ENCODE measurements at regions not wholly inside any gene's neighbourhood (a gene's known extent, or its start where the extent isn't known, plus 50 kb on each side); places are given as distances from the start of the nearest gene placed in this dataset.
"Not testable (repeated sequence)": the region's sequence is repeated elsewhere in the genome, so short reads cannot be mapped to it uniquely, and the experiment has no call there.

DNA sequence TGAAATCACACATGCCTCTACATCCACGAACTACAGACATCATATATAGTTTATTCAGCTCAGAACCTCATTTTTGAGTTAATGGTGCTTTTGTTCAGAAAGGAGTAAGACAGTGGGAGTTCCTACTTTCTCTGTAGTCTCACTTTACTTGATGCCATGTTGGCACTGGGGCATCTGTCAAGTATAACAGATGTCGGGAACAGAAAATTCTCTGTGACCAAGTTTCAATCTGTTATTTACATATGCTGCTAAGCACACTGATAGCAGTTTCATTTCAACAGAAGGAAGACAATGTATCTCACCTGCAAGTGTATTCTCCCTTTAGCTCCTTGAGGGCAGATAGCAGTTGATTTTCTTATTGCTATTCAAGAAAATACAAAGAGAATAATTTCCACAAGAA lies 774.1 kb downstream of the METTL4 start:
- no peaks in the 10 kb centered on the region for H3K4me1 ChIP-seq (ENCODE audit: insufficient read depth)
- WGBS: 55% methylated on average over 2 of the region's 2 CpGs
- DNase-seq (ENCODE audit: extremely low spot score): no peak
- no peak overlapping the region for H3K4me3 ChIP-seq (ENCODE audit: low read depth, low read length)
- H3K36me3 ChIP-seq (ENCODE audit: insufficient read depth): no peaks in the 10 kb centered on the region
- no peak overlapping the region for H3K27ac ChIP-seq (ENCODE audit: low read depth)

DNA sequence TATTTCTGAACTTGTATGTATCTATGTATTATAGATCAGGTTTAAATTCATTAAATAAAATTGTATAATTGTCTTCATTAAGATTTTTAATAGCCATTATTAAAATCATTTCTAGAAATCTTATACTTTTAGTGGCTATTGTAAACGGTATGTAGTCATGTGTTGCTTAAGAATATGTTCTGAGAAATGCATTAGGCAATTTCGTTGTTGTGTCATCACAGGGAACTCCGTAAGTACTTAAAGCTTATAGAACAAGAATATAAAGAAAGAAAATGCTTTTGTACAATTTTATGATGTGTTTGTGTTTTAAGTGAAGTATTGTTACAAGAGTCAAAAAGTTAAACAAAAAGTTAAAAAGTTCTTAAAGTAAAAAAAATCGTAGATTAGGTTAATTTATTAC lies 765.8 kb downstream of the METTL4 start:
- DNase-seq (ENCODE audit: extremely low spot score): no peak
- Histone ChIP-seq H3K4me1 (ENCODE audit: insufficient read depth) (no peaks in the 10 kb centered on the region), H3K27ac (ENCODE audit: low read depth) (no peak overlapping the region), H3K4me3 (ENCODE audit: low read depth, low read length) (no peak overlapping the region), H3K36me3 (ENCODE audit: insufficient read depth) (no peaks in the 10 kb centered on the region)
- WGBS: 81% methylated on average over 4 of the region's 4 CpGs

- 86% methylated on average over 7 of the region's 7 CpGs for WGBS
- no peaks in the 10 kb centered on the region for H3K4me1 ChIP-seq (ENCODE audit: insufficient read depth)
- H3K36me3 ChIP-seq (ENCODE audit: insufficient read depth): no peaks in the 10 kb centered on the region
- no peak overlapping the region for H3K27ac ChIP-seq (ENCODE audit: low read depth)
- DNase-seq (ENCODE audit: extremely low spot score): no peak
- H3K4me3 ChIP-seq (ENCODE audit: low read depth, low read length): no peak overlapping the region
Observed at GRCh38 chr18:1806884-1807615, 764.3 kb downstream of the METTL4 start.

DNA sequence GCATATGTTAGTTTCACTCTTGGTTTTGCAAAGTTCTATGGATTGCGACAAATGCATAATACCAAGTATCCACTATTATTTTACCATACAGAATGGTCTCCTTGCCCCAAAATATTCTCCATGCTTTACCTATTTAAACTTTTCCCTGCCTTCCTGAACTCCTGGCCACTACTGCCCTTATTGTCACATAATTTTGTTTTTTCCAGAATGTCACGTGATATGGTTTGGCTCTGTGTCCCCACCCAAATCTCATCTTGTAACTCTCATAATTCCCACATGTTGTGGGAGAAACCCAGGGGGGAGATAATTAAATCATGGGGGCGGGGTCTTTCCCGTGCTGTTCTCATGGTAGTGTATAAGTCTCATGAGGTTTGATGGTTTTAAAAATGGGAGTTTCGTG lies 760.0 kb downstream of the METTL4 start:
- WGBS: 80% methylated on average over 5 of the region's 5 CpGs
- Histone ChIP-seq H3K36me3 (ENCODE audit: insufficient read depth) (no peaks in the 10 kb centered on the region), H3K4me1 (ENCODE audit: insufficient read depth) (no peaks in the 10 kb centered on the region), H3K4me3 (ENCODE audit: low read depth, low read length) (no peak overlapping the region), H3K27ac (ENCODE audit: low read depth) (no peak overlapping the region)
- no peak for DNase-seq (ENCODE audit: extremely low spot score)

DNA sequence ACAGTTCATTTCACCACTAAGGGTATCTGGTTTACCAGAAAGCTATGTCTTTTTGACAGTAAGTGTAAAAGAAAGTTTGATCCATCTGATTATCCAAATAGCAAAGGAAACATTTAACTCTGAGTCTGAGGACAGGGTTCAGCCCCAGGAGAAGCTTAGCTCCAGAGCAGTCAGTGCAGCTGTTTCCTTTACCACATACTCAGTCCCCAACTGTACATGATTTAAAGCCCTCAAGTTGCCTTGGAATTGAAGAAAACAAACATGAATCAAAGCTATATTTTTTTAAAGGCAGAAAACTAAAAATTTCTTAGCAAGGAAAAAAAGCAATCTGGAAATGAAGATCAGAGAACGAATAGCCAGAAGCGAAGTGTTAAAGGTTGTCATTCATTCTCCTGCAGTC lies 746.0 kb downstream of the METTL4 start:
- 58% methylated on average over 2 of the region's 2 CpGs for WGBS
- Histone ChIP-seq H3K4me1 (ENCODE audit: insufficient read depth) (no peaks in the 10 kb centered on the region), H3K27ac (ENCODE audit: low read depth) (no peak overlapping the region), H3K36me3 (ENCODE audit: insufficient read depth) (no peaks in the 10 kb centered on the region), H3K4me3 (ENCODE audit: low read depth, low read length) (no peak overlapping the region)
- no peak for DNase-seq (ENCODE audit: extremely low spot score)

- no peak for DNase-seq (ENCODE audit: extremely low spot score)
- Histone ChIP-seq H3K4me1 (ENCODE audit: insufficient read depth) (no peaks in the 10 kb centered on the region), H3K36me3 (ENCODE audit: insufficient read depth) (no peaks in the 10 kb centered on the region), H3K4me3 (ENCODE audit: low read depth, low read length) (no peak overlapping the region), H3K27ac (ENCODE audit: low read depth) (no peak overlapping the region)
- 82% methylated on average over 5 of the region's 5 CpGs for WGBS
Observed at GRCh38 chr18:1840878-1841277, 730.4 kb downstream of the METTL4 start.

DNA sequence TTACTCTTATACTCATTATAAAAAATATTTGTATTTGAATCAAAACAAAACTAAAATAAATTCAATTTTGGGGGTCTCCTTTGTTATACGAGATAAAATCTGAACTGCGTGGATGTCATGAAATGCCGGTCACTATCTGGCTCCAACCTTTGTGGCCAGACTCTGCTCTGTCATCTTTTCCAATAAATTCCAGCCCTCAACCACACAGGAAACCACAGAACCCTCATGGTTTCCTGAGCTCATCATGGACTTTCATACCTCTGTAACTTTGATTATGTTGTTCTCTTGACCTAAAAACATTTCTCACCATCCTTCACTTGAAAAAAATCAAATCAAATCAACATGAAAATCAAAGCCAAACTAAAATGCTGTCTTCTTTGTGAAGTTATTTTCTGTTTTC lies 724.7 kb downstream of the METTL4 start:
- Histone ChIP-seq H3K36me3 (ENCODE audit: insufficient read depth) (no peaks in the 10 kb centered on the region), H3K27ac (ENCODE audit: low read depth) (no peak overlapping the region), H3K4me1 (ENCODE audit: insufficient read depth) (no peaks in the 10 kb centered on the region), H3K4me3 (ENCODE audit: low read depth, low read length) (no peak overlapping the region)
- 44% methylated on average over 3 of the region's 3 CpGs for WGBS
- no peak for DNase-seq (ENCODE audit: extremely low spot score)

GRCh38 chr18:1848716-1849115 lies 722.6 kb downstream of the METTL4 start:
- Histone ChIP-seq H3K36me3 (ENCODE audit: insufficient read depth) (no peaks in the 10 kb centered on the region), H3K4me1 (ENCODE audit: insufficient read depth) (no peaks in the 10 kb centered on the region), H3K4me3 (ENCODE audit: low read depth, low read length) (no peak overlapping the region), H3K27ac (ENCODE audit: low read depth) (no peak overlapping the region)
- DNase-seq (ENCODE audit: extremely low spot score): no peak
- 82% methylated on average over 1 of the region's 1 CpG for WGBS

GRCh38 chr18:1849386-1849785 lies 721.9 kb downstream of the METTL4 start:
- DNase-seq (ENCODE audit: extremely low spot score): no peak
- H3K4me1 ChIP-seq (ENCODE audit: insufficient read depth): no peaks in the 10 kb centered on the region
- H3K27ac ChIP-seq (ENCODE audit: low read depth): no peak overlapping the region
- 84% methylated on average over 6 of the region's 6 CpGs for WGBS
- no peaks in the 10 kb centered on the region for H3K36me3 ChIP-seq (ENCODE audit: insufficient read depth)
- no peak overlapping the region for H3K4me3 ChIP-seq (ENCODE audit: low read depth, low read length)

DNA sequence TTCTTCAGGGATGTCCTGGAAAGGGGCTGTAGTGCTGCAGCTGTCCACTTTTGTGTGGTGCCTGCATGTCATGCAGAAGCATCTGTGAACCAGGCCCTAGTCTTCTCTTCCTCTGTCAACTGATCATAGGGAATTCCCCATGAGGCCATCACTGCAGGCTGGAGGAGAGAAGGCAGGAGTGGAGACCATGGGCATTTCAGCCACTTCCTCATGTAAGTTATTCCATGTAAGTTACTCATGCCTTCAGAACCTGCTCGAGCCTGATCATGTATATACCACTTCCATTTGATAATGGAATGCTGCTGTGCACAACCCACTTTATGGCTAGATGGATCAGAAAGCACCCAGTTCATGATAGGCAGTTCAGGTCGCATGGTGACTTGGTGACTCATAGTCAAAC lies 714.0 kb downstream of the METTL4 start:
- not testable (repeated sequence) for H3K27ac ChIP-seq (ENCODE audit: low read depth); DNase-seq (ENCODE audit: extremely low spot score); H3K4me3 ChIP-seq (ENCODE audit: low read depth, low read length); H3K36me3 ChIP-seq (ENCODE audit: insufficient read depth); H3K4me1 ChIP-seq (ENCODE audit: insufficient read depth)
- WGBS: 78% methylated on average over 2 of the region's 2 CpGs

GRCh38 chr18:1861473-1861872 lies 709.8 kb downstream of the METTL4 start:
- Histone ChIP-seq H3K4me1 (ENCODE audit: insufficient read depth) (no peaks in the 10 kb centered on the region), H3K4me3 (ENCODE audit: low read depth, low read length) (no peak overlapping the region), H3K36me3 (ENCODE audit: insufficient read depth) (no peaks in the 10 kb centered on the region), H3K27ac (ENCODE audit: low read depth) (no peak overlapping the region)
- no peak for DNase-seq (ENCODE audit: extremely low spot score)
- 95% methylated on average over 2 of the region's 2 CpGs for WGBS

DNA sequence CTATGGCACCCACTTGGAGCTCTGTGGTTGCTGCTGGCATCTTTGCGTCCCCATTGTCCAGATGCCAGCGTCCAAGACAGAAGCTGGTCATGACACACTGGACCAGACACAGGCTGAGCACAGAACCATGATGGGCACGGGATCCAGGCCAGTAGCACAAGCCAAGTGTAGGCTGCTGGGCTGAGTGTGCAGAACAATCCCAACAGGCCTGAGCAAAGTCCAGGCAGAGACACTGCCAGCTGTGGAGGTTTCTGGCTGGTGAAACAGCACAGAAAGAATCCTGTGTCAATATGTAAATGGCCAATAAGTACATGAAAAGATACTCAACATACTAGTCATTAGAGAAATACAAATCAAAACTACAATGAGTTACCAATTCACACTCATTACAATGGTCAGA lies 705.4 kb downstream of the METTL4 start:
- Histone ChIP-seq H3K4me3 (ENCODE audit: low read depth, low read length) (no peak overlapping the region), H3K36me3 (ENCODE audit: insufficient read depth) (no peaks in the 10 kb centered on the region), H3K4me1 (ENCODE audit: insufficient read depth) (no peaks in the 10 kb centered on the region), H3K27ac (ENCODE audit: low read depth) (no peak overlapping the region)
- WGBS: 95% methylated on average over 3 of the region's 3 CpGs
- DNase-seq (ENCODE audit: extremely low spot score): no peak

- H3K36me3 ChIP-seq (ENCODE audit: insufficient read depth): no peaks in the 10 kb centered on the region
- H3K27ac ChIP-seq (ENCODE audit: low read depth): no peak overlapping the region
- no peaks in the 10 kb centered on the region for H3K4me1 ChIP-seq (ENCODE audit: insufficient read depth)
- no peak for DNase-seq (ENCODE audit: extremely low spot score)
- H3K4me3 ChIP-seq (ENCODE audit: low read depth, low read length): no peak overlapping the region
- 78% methylated on average over 2 of the region's 2 CpGs for WGBS
Observed at GRCh38 chr18:1872274-1872673, 699.0 kb downstream of the METTL4 start.

GRCh38 chr18:1875219-1875618 lies 696.1 kb downstream of the METTL4 start:
- no peak overlapping the region for H3K4me3 ChIP-seq (ENCODE audit: low read depth, low read length)
- DNase-seq (ENCODE audit: extremely low spot score): no peak
- 68% methylated on average over 3 of the region's 3 CpGs for WGBS
- H3K4me1 ChIP-seq (ENCODE audit: insufficient read depth): no peaks in the 10 kb centered on the region
- H3K27ac ChIP-seq (ENCODE audit: low read depth): no peak overlapping the region
- no peaks in the 10 kb centered on the region for H3K36me3 ChIP-seq (ENCODE audit: insufficient read depth)

DNA sequence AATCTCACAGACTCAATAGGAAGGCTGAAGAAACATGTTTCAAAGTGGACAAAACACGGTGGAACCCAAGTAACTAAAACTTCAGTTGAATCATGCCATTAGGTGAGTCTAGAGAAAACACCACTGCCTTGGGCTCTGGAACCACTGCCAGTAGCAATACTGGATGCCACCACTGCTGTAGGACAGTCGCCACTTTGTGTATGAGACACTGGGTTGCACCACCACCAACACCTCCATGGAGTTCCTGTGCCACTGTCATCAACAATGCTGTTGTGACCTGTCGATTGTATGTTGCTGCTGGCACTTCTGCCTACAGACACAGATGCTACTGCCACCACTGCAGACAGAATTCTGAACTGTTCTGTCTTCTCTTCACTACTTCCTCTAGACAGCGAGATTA lies 686.7 kb downstream of the METTL4 start:
- H3K4me3 ChIP-seq (ENCODE audit: low read depth, low read length): no peak overlapping the region
- 92% methylated on average over 4 of the region's 4 CpGs for WGBS
- DNase-seq (ENCODE audit: extremely low spot score): no peak

More for the DNA sequence above, 686.7 kb downstream of the METTL4 start:
- H3K4me1 ChIP-seq (ENCODE audit: insufficient read depth): no peaks in the 10 kb centered on the region
- no peak overlapping the region for H3K27ac ChIP-seq (ENCODE audit: low read depth)
- H3K36me3 ChIP-seq (ENCODE audit: insufficient read depth): no peaks in the 10 kb centered on the region

Data from urinary bladder (tissue), 3 donors.